ENCODE measurements at regions not wholly inside any gene's neighbourhood (a gene's known extent, or its start where the extent isn't known, plus 50 kb on each side); places are given as distances from the start of the nearest gene placed in this dataset.

DNA sequence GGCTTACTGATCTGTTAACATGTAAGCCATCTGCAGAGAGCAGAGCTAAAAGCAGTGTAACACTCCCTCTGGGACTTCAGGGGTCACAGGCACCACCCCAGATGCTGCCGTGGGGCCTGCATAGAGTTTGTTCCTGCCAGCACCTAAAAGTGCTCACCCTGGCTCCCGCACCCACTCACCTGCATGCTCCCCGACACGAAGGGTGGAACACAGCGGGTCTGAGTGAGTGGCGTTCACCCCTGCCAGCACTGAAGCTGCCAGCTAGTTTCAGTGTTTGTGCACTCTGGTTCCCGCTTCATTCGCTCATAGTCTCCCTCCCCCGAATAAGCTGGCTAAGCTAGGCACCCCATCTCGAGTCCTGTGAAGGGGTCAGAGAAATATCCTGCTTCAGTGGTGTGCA lies 1681.0 kb downstream of the NCAM2 start:
- TF ChIP-seq, protein P1, sequence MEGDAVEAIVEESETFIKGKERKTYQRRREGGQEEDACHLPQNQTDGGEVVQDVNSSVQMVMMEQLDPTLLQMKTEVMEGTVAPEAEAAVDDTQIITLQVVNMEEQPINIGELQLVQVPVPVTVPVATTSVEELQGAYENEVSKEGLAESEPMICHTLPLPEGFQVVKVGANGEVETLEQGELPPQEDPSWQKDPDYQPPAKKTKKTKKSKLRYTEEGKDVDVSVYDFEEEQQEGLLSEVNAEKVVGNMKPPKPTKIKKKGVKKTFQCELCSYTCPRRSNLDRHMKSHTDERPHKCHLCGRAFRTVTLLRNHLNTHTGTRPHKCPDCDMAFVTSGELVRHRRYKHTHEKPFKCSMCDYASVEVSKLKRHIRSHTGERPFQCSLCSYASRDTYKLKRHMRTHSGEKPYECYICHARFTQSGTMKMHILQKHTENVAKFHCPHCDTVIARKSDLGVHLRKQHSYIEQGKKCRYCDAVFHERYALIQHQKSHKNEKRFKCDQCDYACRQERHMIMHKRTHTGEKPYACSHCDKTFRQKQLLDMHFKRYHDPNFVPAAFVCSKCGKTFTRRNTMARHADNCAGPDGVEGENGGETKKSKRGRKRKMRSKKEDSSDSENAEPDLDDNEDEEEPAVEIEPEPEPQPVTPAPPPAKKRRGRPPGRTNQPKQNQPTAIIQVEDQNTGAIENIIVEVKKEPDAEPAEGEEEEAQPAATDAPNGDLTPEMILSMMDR (IDR thresholded peaks at IDR 0.05; ENCODE audit: unreplicated experiment), result no peak
- Mint-ChIP-seq H3K4me3 (ENCODE audit: unreplicated experiment) (no peak overlapping the region), H3K9me3 (ENCODE audit: unreplicated experiment) (peaks cover 35% of the 10 kb centered on the region), H3K27ac (ENCODE audit: low read depth, unreplicated experiment) (no peak overlapping the region), H3K27me3 (ENCODE audit: insufficient read depth, unreplicated experiment) (no peaks in the 10 kb centered on the region), H3K4me1 (ENCODE audit: insufficient read depth, unreplicated experiment) (no peaks in the 10 kb centered on the region), H3K36me3 (ENCODE audit: insufficient read depth, unreplicated experiment) (no peaks in the 10 kb centered on the region)
- POLR2A ChIA-PET, result no interaction called here
- no peak for DNase-seq (ENCODE audit: unreplicated experiment)
- intact Hi-C loops (cut with micrococcal nuclease), result no loop called here
- CTCF ChIA-PET, result no interaction called here
- BruUV-seq (replicated peaks), result no TSS peak

DNA sequence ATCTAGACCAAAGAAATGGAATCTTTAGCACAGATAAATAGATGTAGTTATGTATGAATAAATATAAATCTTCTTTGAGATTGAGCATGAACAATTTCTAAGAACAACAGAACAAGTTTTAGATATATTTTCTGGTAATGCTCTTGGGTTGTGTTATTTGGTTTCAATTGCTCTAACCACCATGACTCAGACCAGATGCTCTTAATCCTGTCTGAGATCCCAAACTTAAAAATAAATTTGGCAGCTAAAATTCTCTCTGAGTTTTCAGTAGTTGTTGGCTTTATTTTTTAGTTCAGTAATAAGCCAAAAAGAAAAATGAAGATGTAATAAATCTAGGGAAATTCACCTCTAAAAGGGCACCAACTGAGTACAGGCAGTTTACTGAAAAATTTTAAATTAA lies 1693.4 kb downstream of the NCAM2 start:
- H3K4me3 Mint-ChIP-seq (ENCODE audit: unreplicated experiment), result no peak overlapping the region
- DNase-seq (ENCODE audit: unreplicated experiment), result no peak
- BruUV-seq (replicated peaks), result no TSS peak
- H3K9me3 Mint-ChIP-seq (ENCODE audit: unreplicated experiment), result peaks cover 44% of the 10 kb centered on the region
- H3K36me3 Mint-ChIP-seq (ENCODE audit: insufficient read depth, unreplicated experiment), result no peaks in the 10 kb centered on the region
- intact Hi-C loops (cut with micrococcal nuclease), result no loop called here
- ChIA-PET POLR2A (interaction anchor here (0.7 to 1.0 kb wide), 2 partner anchors 30 to 68 kb away, joined by 3 read pairs; no protein-coding TSS in a partner anchor), CTCF (no interaction called here)
- H3K4me1 Mint-ChIP-seq (ENCODE audit: insufficient read depth, unreplicated experiment), result no peaks in the 10 kb centered on the region
- TF ChIP-seq, protein P1 (IDR thresholded peaks at IDR 0.05; ENCODE audit: unreplicated experiment), result no peak
- no peak overlapping the region for H3K27ac Mint-ChIP-seq (ENCODE audit: low read depth, unreplicated experiment)
- no peaks in the 10 kb centered on the region for H3K27me3 Mint-ChIP-seq (ENCODE audit: insufficient read depth, unreplicated experiment)

DNA sequence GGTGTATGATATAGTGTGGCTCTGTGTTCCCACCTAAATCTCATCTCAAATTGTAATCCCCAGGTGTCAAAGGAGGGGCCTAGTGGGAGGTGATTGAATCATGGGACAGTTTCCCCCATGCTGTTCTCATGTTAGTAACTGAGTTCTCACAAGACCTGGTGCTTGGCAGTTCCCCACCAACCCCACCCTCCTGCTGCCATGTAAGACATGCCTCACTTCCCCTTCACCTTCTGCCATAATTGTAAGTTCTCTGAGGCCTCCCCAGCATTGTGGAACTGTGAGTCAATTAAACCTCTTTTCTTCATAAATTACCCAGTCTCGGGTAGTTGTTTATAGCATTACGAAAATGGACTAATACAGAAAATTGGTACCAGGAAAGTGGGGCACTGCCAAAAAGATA lies 1705.3 kb downstream of the NCAM2 start:
- CTCF ChIA-PET, result interaction anchor here (0.6 kb wide), 1 partner anchor 27 kb away, joined by 3 read pairs; no protein-coding TSS in a partner anchor
- BruUV-seq (replicated peaks), result no TSS peak
- no peaks in the 10 kb centered on the region for H3K4me1 Mint-ChIP-seq (ENCODE audit: insufficient read depth, unreplicated experiment)
- no peaks in the 10 kb centered on the region for H3K36me3 Mint-ChIP-seq (ENCODE audit: insufficient read depth, unreplicated experiment)
- POLR2A ChIA-PET, result no interaction called here
- H3K9me3 Mint-ChIP-seq (ENCODE audit: unreplicated experiment), result peaks cover 16% of the 10 kb centered on the region
- TF ChIP-seq, protein P1 (IDR thresholded peaks at IDR 0.05; ENCODE audit: unreplicated experiment), result no peak
- intact Hi-C loops (cut with micrococcal nuclease), result no loop called here
- H3K27ac Mint-ChIP-seq (ENCODE audit: low read depth, unreplicated experiment), result no peak overlapping the region
- no peak overlapping the region for H3K4me3 Mint-ChIP-seq (ENCODE audit: unreplicated experiment)
- DNase-seq (ENCODE audit: unreplicated experiment), result no peak
- no peaks in the 10 kb centered on the region for H3K27me3 Mint-ChIP-seq (ENCODE audit: insufficient read depth, unreplicated experiment)

DNA sequence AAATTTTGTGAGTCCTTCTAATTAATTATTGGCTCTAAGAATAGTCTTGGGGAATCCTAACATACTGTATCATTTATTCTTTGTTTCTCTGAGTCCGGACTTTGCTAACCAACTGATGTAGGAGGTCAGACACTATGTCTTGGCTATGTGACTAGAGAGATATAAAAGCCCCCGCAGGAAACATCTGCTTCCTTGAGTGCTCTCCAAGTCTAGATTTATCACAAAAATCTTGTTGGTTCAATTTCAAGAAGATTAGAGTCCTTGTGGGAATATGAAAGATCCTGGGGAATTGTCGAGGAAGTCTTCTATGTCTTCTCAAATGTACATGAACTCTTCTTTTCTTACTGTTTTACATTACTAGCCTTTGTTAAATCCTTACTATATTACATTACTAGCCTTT lies 1712.5 kb downstream of the NCAM2 start:
- Mint-ChIP-seq H3K9me3 (ENCODE audit: unreplicated experiment) (peaks cover 9% of the 10 kb centered on the region), H3K27ac (ENCODE audit: low read depth, unreplicated experiment) (no peak overlapping the region), H3K4me3 (ENCODE audit: unreplicated experiment) (no peak overlapping the region), H3K4me1 (ENCODE audit: insufficient read depth, unreplicated experiment) (peaks cover 3% of the 10 kb centered on the region), H3K36me3 (ENCODE audit: insufficient read depth, unreplicated experiment) (no peaks in the 10 kb centered on the region), H3K27me3 (ENCODE audit: insufficient read depth, unreplicated experiment) (no peaks in the 10 kb centered on the region)
- DNase-seq (ENCODE audit: unreplicated experiment), result no peak
- intact Hi-C loops (cut with micrococcal nuclease), result no loop called here
- TF ChIP-seq, protein P1 (IDR thresholded peaks at IDR 0.05; ENCODE audit: unreplicated experiment), result no peak
- CTCF ChIA-PET, result no interaction called here
- BruUV-seq (replicated peaks), result no TSS peak
- POLR2A ChIA-PET, result no interaction called here
